Keratinocyte (primary cell): ENCODE measurements at regions not wholly inside any gene's neighbourhood (a gene's known extent, or its start where the extent isn't known, plus 50 kb on each side); places are given as distances from the start of the nearest gene placed in this dataset.

Experiments
- DNase-seq: peaks from one replicate; pipeline ENCODE4 v3.0.0-alpha.2; 2011; ENCODE audit warnings: low read depth, missing footprints, low spot score
- FAIRE-seq: peaks from 2 replicates; lab custom pipeline; 2011; peaks lifted over from hg19 to GRCh38; lab: Jason Lieb, UNC
- H2AFZ ChIP-seq: 2 replicates; pipeline ENCODE4 v1.6.0; 2012; ENCODE audit warnings: low read length, control low read depth, inconsistent platforms; ENCODE audit not compliant: control insufficient read depth
- H3K27ac ChIP-seq: 2 replicates; pipeline ENCODE4 v1.5.1; 2011; ENCODE audit warnings: low read length; ENCODE audit not compliant: control insufficient read depth, insufficient read depth
- H3K27me3 ChIP-seq: 3 replicates; pipeline ENCODE4 v1.6.0; 2011; ENCODE audit warnings: low read length; ENCODE audit not compliant: control insufficient read depth, insufficient read depth; ENCODE audit errors: extremely low read depth
- H3K36me3 ChIP-seq, 2 experiments: 2 replicates in 1 of 2; 3 replicates in 1 of 2; pipeline ENCODE4 v1.5.1; 2011; ENCODE audit warnings: low read length in 2 of 2, mild to moderate bottlenecking in 1 of 2; ENCODE audit not compliant: control insufficient read depth in 2 of 2, insufficient read depth in 2 of 2; ENCODE audit errors: extremely low read depth in 1 of 2
- H3K4me1 ChIP-seq: 3 replicates; pipeline ENCODE4 v1.5.1; 2011; ENCODE audit warnings: low read length; ENCODE audit not compliant: control insufficient read depth, insufficient read depth; ENCODE audit errors: extremely low read depth
- H3K4me2 ChIP-seq: 3 replicates; pipeline ENCODE4 v1.6.0; 2011; ENCODE audit warnings: low read depth, low read length; ENCODE audit not compliant: control insufficient read depth, insufficient read depth; ENCODE audit errors: extremely low read depth
- H3K4me3 ChIP-seq, 3 experiments: fragments of 200-600 bp in 1 of 3; sonication (generic) in 1 of 3; 2 replicates in 2 of 3; 3 replicates in 1 of 3; pipeline ENCODE4 v1.5.1; 2011 to 2016; ENCODE audit warnings: low read length in 3 of 3, mild to moderate bottlenecking in 3 of 3, control low read depth in 2 of 3, inconsistent platforms in 1 of 3, low read depth in 1 of 3, mixed read lengths in 1 of 3, mixed run types in 1 of 3, moderate library complexity in 1 of 3; ENCODE audit not compliant: control insufficient read depth in 2 of 3, insufficient read depth in 2 of 3; ENCODE audit errors: extremely low read depth in 1 of 3
- H3K79me2 ChIP-seq: 2 replicates; pipeline ENCODE4 v1.6.0; 2012; ENCODE audit warnings: low read length; ENCODE audit not compliant: control insufficient read depth, insufficient read depth
- H3K9ac ChIP-seq: 3 replicates; pipeline ENCODE4 v1.6.0; 2011; ENCODE audit warnings: low read length; ENCODE audit not compliant: control insufficient read depth, insufficient read depth; ENCODE audit errors: extremely low read depth
- H3K9me1 ChIP-seq: 3 replicates; pipeline ENCODE4 v1.6.0; 2011; ENCODE audit warnings: low read length; ENCODE audit not compliant: control insufficient read depth, insufficient read depth; ENCODE audit errors: extremely low read depth
- H3K9me3 ChIP-seq: 2 replicates; pipeline ENCODE4 v1.5.1; 2012; ENCODE audit warnings: low read depth, low read length; ENCODE audit not compliant: control insufficient read depth
- H4K20me1 ChIP-seq: 3 replicates; pipeline ENCODE4 v1.6.0; 2011; ENCODE audit warnings: low read length; ENCODE audit not compliant: control insufficient read depth, insufficient read depth; ENCODE audit errors: extremely low read depth
- CTCF ChIP-seq, 3 experiments: IDR thresholded peaks in 1 of 3; conservative IDR thresholded peaks in 1 of 3; optimal IDR thresholded peaks in 1 of 3; 2 replicates in 2 of 3; 3 replicates in 1 of 3; pipeline versions ENCODE3 to v1.5.1; 2011; ENCODE audit warnings: low read length in 3 of 3, mild to moderate bottlenecking in 3 of 3, moderate library complexity in 2 of 3, control low read depth in 1 of 3, inconsistent platforms in 1 of 3; ENCODE audit not compliant: insufficient read depth in 2 of 3; ENCODE audit errors: extremely low read depth in 1 of 3
- EZH2 ChIP-seq: IDR thresholded peaks from one replicate; pipeline ENCODE4 v1.6.1; 2012; ENCODE audit warnings: inconsistent platforms, mild to moderate bottlenecking, low read length, moderate library complexity
- dilution Hi-C: fragments of 300-500 bp; cut with MboI; formaldehyde crosslinking; loops from one replicate; pipeline ENCODE4 v1.7.0; 2020; ENCODE audit warnings: low sequenced_read_pairs; ENCODE audit not compliant: extremely low pct_ligation_motif_present

- H3K4me3 ChIP-seq = no peak overlapping the region
- no peaks in the 10 kb centered on the region for H3K79me2 ChIP-seq
- no peak for DNase-seq
- no peak for TF ChIP-seq EZH2
- TF ChIP-seq CTCF (optimal IDR thresholded peaks at IDR 0.05 in 1 of 3, IDR thresholded peaks at IDR 0.05 in 1 of 3, conservative IDR thresholded peaks at IDR 0.05 in 1 of 3; ENCODE audit: extremely low read depth in 1 of 3, insufficient read depth in 2 of 3, low read length in 3 of 3) = no peak
- no peak overlapping the region for H3K27ac ChIP-seq
- H3K4me2 ChIP-seq = no peak overlapping the region
- dilution Hi-C loops = no loop called here
- peaks cover 6% of the 10 kb centered on the region for H3K9me3 ChIP-seq
- H3K9me1 ChIP-seq = no peaks in the 10 kb centered on the region
- no peaks in the 10 kb centered on the region for H3K4me1 ChIP-seq
- no peak overlapping the region for H2AFZ ChIP-seq
- no peak overlapping the region for H3K9ac ChIP-seq
- H4K20me1 ChIP-seq = no peaks in the 10 kb centered on the region
- no peaks in the 10 kb centered on the region for H3K36me3 ChIP-seq
- H3K27me3 ChIP-seq = no peaks in the 10 kb centered on the region
- FAIRE-seq = no peak
These were observed 638.0 kb upstream of the MKI67 start for GRCh38 chr10:128764190-128764589.

GRCh38 chr10:128766915-128767314 lies 640.7 kb upstream of the MKI67 start:
- dilution Hi-C loops = no loop called here
- H3K4me3 ChIP-seq = no peak overlapping the region
- DNase-seq = no peak
- no peak overlapping the region for H3K4me2 ChIP-seq
- no peaks in the 10 kb centered on the region for H4K20me1 ChIP-seq
- no peak overlapping the region for H3K27ac ChIP-seq
- no peak overlapping the region for H2AFZ ChIP-seq
- no peak for FAIRE-seq
- H3K27me3 ChIP-seq = no peaks in the 10 kb centered on the region
- no peaks in the 10 kb centered on the region for H3K79me2 ChIP-seq
- no peak overlapping the region for H3K9ac ChIP-seq
- peaks cover 7% of the 10 kb centered on the region for H3K9me3 ChIP-seq
- H3K9me1 ChIP-seq = no peaks in the 10 kb centered on the region
- H3K36me3 ChIP-seq = no peaks in the 10 kb centered on the region
- TF ChIP-seq EZH2 = no peak
- TF ChIP-seq CTCF (optimal IDR thresholded peaks at IDR 0.05 in 1 of 3, IDR thresholded peaks at IDR 0.05 in 1 of 3, conservative IDR thresholded peaks at IDR 0.05 in 1 of 3; ENCODE audit: extremely low read depth in 1 of 3, insufficient read depth in 2 of 3, low read length in 3 of 3) = no peak
- no peaks in the 10 kb centered on the region for H3K4me1 ChIP-seq
